Testis (tissue), 2 donors: ENCODE measurements at regions not wholly inside any gene's neighbourhood (a gene's known extent, or its start where the extent isn't known, plus 50 kb on each side); places are given as distances from the start of the nearest gene placed in this dataset.

ENCODE experiments used
- DNase-seq: peaks from one replicate; pipeline ENCODE4 v3.0.0-alpha.2; 2019
- H3K27ac ChIP-seq, 2 donors: fragments of 200-600 bp; sonication (generic); one replicate each; pipeline ENCODE4 v1.5.1; 2019
- H3K27me3 ChIP-seq: fragments of 200-600 bp; sonication (generic); one replicate; pipeline ENCODE4 v1.5.1; 2019
- H3K36me3 ChIP-seq: fragments of 200-600 bp; sonication (generic); one replicate; pipeline ENCODE4 v1.5.1; 2017; ENCODE audit warnings: low read depth; ENCODE audit errors: missing control alignments
- H3K4me1 ChIP-seq: fragments of 200-600 bp; sonication (generic); one replicate; pipeline ENCODE4 v1.5.1; 2019
- H3K4me3 ChIP-seq, 2 donors: fragments of 200-600 bp; sonication (generic); one replicate each; pipeline ENCODE4 v1.5.1; 2017 to 2019
- H3K9me3 ChIP-seq: fragments of 200-600 bp; sonication (generic); one replicate; pipeline ENCODE4 v1.5.1; 2017
- POLR2A ChIP-seq: fragments of 450-650 bp; IDR thresholded peaks from one replicate; pipeline ENCODE4 v1.6.1; 2017; ENCODE audit warnings: antibody characterized with exemption, mild to moderate bottlenecking, moderate library complexity
- WGBS, 2 donors: methylation state at CpG; one replicate each; pipeline ENCODE4 v1.1.5; 2018; 5-methylcytosine and 5-hydroxymethylcytosine counted together
- intact Hi-C: fragments of 100-400 bp; cut with DNase I; formaldehyde crosslinking; loops from one replicate; pipeline ENCODE4 v1.15.1; 2023; ENCODE audit warnings: low total_unique reads
- TF ChIP-seq, protein P1 (sequence below), 3 experiments: fragments of 450-650 bp in 2 of 3; fragments of 200-600 bp in 1 of 3; sonication (generic) in 1 of 3; IDR thresholded peaks; one replicate each; pipeline ENCODE4 v1.5.1; 2016 to 2019; ENCODE audit warnings: antibody characterized with exemption in 3 of 3, mild to moderate bottlenecking in 2 of 3, moderate library complexity in 1 of 3

DNA sequence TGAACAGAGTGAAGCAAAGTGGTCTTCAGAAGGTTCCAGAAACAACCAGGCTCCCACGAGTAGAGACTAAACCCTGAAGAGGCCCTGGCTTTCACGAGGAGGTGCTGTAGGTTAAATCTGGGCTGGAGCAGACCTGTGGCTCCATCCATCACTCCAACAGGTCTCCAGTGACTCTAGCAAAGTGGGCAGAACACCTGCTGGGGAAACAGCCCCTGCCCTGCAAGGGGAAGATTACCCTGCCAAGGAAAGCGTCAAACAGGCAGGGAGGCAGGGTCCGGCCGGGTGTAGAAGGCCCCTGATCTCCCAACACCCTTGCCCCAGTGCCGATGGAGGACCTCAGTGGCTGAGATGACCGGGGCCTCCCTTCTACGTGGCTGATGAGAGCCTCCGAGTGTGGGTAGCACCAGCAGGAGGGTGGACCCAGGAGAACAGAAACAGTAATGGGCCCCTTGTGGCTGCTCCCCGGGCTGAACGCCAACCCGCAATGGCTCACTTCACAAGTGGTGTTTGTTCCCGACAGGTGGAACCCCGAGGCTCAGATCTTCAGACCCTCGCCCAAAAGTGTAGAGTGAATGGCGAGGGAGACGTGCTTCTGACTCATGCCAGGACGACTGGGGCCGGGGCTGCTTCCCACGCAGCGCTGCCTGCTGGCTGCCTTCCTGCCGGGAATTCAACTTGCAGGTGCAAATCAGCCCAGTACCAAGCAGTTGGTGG is 112.0 kb downstream of the SHANK2 start:
- Histone ChIP-seq H3K27me3 (no peaks in the 10 kb centered on the region), H3K27ac (no peak overlapping the region), H3K4me1 (peaks cover 8% of the 10 kb centered on the region), H3K4me3 (no peak overlapping the region), H3K9me3 (no peaks in the 10 kb centered on the region), H3K36me3 (no peaks in the 10 kb centered on the region)
- WGBS, 2 donors: 87 to 93% methylated on average over 10 to 22 of the region's 22 CpGs
- TF ChIP-seq POLR2A: no peak
- TF ChIP-seq, protein P1, sequence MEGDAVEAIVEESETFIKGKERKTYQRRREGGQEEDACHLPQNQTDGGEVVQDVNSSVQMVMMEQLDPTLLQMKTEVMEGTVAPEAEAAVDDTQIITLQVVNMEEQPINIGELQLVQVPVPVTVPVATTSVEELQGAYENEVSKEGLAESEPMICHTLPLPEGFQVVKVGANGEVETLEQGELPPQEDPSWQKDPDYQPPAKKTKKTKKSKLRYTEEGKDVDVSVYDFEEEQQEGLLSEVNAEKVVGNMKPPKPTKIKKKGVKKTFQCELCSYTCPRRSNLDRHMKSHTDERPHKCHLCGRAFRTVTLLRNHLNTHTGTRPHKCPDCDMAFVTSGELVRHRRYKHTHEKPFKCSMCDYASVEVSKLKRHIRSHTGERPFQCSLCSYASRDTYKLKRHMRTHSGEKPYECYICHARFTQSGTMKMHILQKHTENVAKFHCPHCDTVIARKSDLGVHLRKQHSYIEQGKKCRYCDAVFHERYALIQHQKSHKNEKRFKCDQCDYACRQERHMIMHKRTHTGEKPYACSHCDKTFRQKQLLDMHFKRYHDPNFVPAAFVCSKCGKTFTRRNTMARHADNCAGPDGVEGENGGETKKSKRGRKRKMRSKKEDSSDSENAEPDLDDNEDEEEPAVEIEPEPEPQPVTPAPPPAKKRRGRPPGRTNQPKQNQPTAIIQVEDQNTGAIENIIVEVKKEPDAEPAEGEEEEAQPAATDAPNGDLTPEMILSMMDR (IDR thresholded peaks at IDR 0.05): no peak
- DNase-seq: no peak
- intact Hi-C loops: no loop called here

DNA sequence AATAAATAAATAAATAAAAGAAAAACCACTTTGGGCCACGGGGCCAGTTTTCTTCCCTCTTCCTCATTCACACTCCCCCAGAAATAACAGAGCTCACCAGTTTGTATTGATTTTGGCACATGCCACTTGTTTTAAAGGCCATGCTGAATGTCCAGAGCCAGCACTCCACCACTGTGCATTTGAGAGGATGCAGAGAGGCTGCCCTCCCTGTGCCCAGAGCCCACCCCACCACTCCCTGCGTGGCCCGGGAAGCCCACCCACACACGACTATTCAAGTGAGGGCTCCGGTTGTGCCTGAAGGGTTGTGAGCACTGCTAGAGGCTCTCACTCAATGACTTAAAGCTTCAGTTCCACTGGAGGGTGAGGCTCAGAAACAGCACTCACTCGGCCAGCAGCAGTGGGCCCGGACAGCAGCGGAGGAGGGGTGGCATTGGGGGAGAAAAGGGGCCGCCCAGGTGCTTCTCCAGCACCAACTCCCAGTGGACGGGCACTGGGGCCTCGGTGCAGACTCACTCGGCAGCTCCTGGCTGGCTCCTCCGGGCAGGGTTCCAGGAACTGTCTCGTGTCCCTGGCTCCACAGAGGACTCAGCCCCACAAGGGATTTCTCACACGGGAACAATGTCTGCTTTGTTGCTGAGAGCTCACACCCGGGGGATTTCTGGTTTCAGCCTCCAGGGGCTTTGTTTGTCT is 112.7 kb downstream of the SHANK2 start:
- TF ChIP-seq, protein P1 (IDR thresholded peaks at IDR 0.05): no peak
- no peak for TF ChIP-seq POLR2A
- 38 to 55% methylated on average over 12 to 16 of the region's 16 CpGs for WGBS, 2 donors
- intact Hi-C loops: no loop called here

DNA sequence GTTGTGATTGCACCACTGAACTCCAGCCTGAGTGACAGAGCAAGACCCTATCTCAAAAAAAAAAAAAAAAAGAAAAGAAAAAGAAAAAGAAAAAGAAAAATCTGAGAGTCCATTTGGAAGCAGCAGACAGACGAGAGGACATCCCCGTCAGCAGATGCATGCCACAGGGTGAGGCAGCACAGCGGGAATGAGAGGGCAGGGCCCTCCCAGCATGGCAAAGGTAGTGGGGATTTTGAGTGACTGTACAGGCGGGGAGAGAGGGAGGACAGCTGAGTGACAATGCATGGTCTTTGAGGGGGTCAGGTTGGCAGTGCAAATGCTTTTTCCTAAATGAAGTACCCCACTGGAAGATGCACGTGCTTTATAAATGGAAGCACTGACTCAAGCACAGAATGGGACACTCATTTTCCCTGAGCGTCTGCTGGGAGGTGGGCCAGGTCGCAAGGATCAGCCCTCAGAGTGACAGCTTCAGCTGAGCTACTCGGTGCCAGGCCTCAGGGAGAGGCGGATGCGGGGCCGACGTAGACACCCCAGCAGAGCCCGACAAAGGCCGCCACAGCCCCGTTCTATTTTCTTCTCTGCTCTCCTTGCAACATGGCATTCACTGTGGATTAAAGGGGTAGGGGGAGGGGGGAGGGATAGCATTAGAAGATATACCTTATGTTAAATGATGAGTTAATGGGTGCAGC is 113.5 kb downstream of the SHANK2 start:
- intact Hi-C loops: no loop called here
- Histone ChIP-seq H3K36me3 (no peaks in the 10 kb centered on the region), H3K9me3 (no peaks in the 10 kb centered on the region), H3K27ac (no peak overlapping the region), H3K4me3 (no peak overlapping the region), H3K27me3 (no peaks in the 10 kb centered on the region), H3K4me1 (peaks cover 8% of the 10 kb centered on the region)
- WGBS, 2 donors: 89 to 90% methylated on average over 15 of the region's 15 CpGs
- no peak for DNase-seq
- TF ChIP-seq POLR2A: no peak
- TF ChIP-seq, protein P1 (IDR thresholded peaks at IDR 0.05): no peak

More for the DNA sequence above, 112.7 kb downstream of the SHANK2 start:
- Histone ChIP-seq H3K27ac (no peak overlapping the region), H3K27me3 (no peaks in the 10 kb centered on the region), H3K36me3 (no peaks in the 10 kb centered on the region), H3K9me3 (no peaks in the 10 kb centered on the region), H3K4me3 (no peak overlapping the region), H3K4me1 (peaks cover 8% of the 10 kb centered on the region)
- peak; percentile 85 for DNase-seq

DNA sequence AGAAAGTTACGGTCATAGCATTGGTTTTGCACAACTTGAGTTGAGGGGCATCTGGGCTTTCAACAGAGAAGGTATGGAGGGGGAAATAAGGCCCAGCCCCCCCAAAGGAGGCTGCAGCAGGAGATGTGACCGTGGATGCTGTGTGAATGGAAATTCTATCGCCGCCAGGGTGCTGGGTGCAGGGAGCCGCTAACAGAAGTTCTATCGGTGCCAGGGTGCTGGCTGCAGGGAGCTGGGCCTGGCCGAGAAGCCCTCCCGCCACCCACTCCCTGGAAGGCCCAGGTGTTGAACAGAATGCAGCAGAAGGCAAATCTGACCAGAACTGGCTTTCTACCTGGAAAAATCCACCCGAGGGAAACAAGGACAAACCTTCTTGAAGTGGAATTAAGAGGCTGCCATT is 115.0 kb downstream of the SHANK2 start:
- H3K4me1 ChIP-seq: peaks cover 8% of the 10 kb centered on the region
- DNase-seq: no peak
- no peaks in the 10 kb centered on the region for H3K27me3 ChIP-seq
- no peak overlapping the region for H3K4me3 ChIP-seq
- WGBS, 2 donors: 93 to 94% methylated on average over 7 to 9 of the region's 9 CpGs
- intact Hi-C loops: no loop called here
- TF ChIP-seq POLR2A: no peak
- TF ChIP-seq, protein P1 (IDR thresholded peaks at IDR 0.05): no peak
- H3K9me3 ChIP-seq: no peaks in the 10 kb centered on the region
- H3K27ac ChIP-seq: no peak overlapping the region
- no peaks in the 10 kb centered on the region for H3K36me3 ChIP-seq
